H1 (cell line): ENCODE measurements at regions not wholly inside any gene's neighbourhood (a gene's known extent, or its start where the extent isn't known, plus 50 kb on each side); places are given as distances from the start of the nearest gene placed in this dataset.

Source experiments
- CEBPB ChIP-seq: IDR thresholded peaks from 2 replicates; pipeline ENCODE4 v1.6.1; 2012; ENCODE audit warnings: low read depth, low read length
- RAD21 ChIP-seq, 2 experiments: IDR thresholded peaks in 1 of 2; conservative IDR thresholded peaks in 1 of 2; 2 replicates each; pipeline ENCODE4 v1.6.1; 2011; ENCODE audit warnings: low read depth in 2 of 2, low read length in 2 of 2, improper control_type of control experiment in 1 of 2, inconsistent platforms in 1 of 2, mild to moderate bottlenecking in 1 of 2, moderate library complexity in 1 of 2
- SP4 ChIP-seq: IDR thresholded peaks from 2 replicates; pipeline ENCODE4 v1.6.1; 2012; ENCODE audit warnings: low read length, inconsistent platforms
- TF ChIP-seq, protein P1 (sequence below), 3 experiments: IDR thresholded peaks; 1 replicate in 2 of 3; 2 replicates in 1 of 3; pipeline versions ENCODE4 v1.5.1 to v1.6.1; 2011; ENCODE audit warnings: low read length in 3 of 3, mild to moderate bottlenecking in 3 of 3, inconsistent platforms in 2 of 3, low read depth in 1 of 3, moderate library complexity in 1 of 3; ENCODE audit not compliant: insufficient read depth in 1 of 3; ENCODE audit errors: control extremely low read depth in 1 of 3
- TF ChIP-seq, protein P2 (sequence below): IDR thresholded peaks from 2 replicates; pipeline ENCODE4 v1.6.1; 2012; ENCODE audit warnings: inconsistent platforms

DNA sequence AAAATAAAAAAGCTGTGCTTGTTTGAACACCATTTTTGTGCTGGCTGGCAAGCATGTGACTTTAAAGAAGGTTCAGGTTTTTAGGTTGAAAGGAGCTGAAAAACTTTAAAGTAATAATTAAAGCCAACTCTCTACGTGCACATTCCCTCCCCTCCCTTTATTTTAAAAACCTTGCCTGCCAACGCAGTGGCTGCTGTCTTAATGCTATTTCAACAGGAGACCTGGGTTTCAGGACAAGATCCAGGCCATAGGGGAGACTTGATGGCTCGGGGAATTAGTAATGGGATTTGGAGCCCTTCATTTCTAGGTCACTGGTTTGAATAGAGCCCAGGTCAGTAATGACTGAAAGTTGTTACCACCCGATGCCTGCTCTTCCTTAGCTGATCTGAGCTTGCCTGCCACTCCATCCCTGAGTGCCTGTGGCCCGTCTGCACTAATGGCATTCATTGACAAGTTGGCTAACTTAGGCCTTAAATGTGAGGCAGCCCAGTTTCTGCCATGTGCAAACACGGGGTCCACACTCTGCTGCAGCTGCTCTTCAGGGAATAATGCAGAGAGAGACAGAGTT lies 1233.2 kb upstream of the ZEB2 start:
- TF ChIP-seq, protein P1, sequence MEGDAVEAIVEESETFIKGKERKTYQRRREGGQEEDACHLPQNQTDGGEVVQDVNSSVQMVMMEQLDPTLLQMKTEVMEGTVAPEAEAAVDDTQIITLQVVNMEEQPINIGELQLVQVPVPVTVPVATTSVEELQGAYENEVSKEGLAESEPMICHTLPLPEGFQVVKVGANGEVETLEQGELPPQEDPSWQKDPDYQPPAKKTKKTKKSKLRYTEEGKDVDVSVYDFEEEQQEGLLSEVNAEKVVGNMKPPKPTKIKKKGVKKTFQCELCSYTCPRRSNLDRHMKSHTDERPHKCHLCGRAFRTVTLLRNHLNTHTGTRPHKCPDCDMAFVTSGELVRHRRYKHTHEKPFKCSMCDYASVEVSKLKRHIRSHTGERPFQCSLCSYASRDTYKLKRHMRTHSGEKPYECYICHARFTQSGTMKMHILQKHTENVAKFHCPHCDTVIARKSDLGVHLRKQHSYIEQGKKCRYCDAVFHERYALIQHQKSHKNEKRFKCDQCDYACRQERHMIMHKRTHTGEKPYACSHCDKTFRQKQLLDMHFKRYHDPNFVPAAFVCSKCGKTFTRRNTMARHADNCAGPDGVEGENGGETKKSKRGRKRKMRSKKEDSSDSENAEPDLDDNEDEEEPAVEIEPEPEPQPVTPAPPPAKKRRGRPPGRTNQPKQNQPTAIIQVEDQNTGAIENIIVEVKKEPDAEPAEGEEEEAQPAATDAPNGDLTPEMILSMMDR (IDR thresholded peaks at IDR 0.05; ENCODE audit: control extremely low read depth in 1 of 3, insufficient read depth in 1 of 3, low read depth in 1 of 3, low read length in 3 of 3): no peak
- TF ChIP-seq RAD21 (IDR thresholded peaks at IDR 0.05 in 1 of 2, conservative IDR thresholded peaks at IDR 0.05 in 1 of 2; ENCODE audit: low read depth in 2 of 2, low read length in 2 of 2) (no peak), SP4 (no peak), CEBPB (no peak)
- TF ChIP-seq, protein P2, sequence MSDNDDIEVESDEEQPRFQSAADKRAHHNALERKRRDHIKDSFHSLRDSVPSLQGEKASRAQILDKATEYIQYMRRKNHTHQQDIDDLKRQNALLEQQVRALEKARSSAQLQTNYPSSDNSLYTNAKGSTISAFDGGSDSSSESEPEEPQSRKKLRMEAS: no peak
